ENCODE measurements at regions not wholly inside any gene's neighbourhood (a gene's known extent, or its start where the extent isn't known, plus 50 kb on each side); places are given as distances from the start of the nearest gene placed in this dataset.

DNA sequence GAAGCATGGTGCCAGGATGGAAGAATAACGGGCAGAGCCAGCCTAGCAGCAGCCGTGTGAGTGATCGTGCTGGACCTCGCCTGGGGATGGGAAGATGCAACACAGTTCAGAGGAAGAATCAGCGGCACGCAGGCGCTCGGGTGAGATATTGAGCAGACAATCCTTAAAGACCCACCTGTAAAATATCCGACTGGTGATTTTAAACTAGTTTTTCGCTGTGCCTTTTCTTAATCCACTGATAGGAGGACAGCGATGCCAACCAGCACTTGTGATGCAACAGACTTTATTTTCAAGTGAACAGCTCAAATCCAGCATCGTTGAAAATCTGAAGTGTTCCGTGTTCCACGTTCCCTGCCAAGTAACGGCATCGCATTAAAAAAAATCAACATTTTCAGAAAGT is 214.7 kb downstream of the TEX36 start:
- TF ChIP-seq POLR2AphosphoS5 (IDR thresholded peaks at IDR 0.05; ENCODE audit: borderline replicate concordance, low read depth, low read length) (no peak), EZH2 (IDR thresholded peaks at IDR 0.05) (no peak), FOXP2 (optimal IDR thresholded peaks at IDR 0.05; ENCODE audit: control extremely low read depth, extremely low read length, insufficient read depth) (no peak)

All from SK-N-MC (cell line).